Stimulated activated CD4-positive, alpha-beta T cell treated with anti-CD3 and anti-CD28 coated beads, Interleukin-12 subunit alpha, Interleukin-12 subunit beta, amount 100 ng/mL, for 48 hours (primary cell): ENCODE measurements at regions not wholly inside any gene's neighbourhood (a gene's known extent, or its start where the extent isn't known, plus 50 kb on each side); places are given as distances from the start of the nearest gene placed in this dataset.
"Not testable (repeated sequence)": the region's sequence is repeated elsewhere in the genome, so short reads cannot be mapped to it uniquely, and the experiment has no call there.

Experiments used
- DNase-seq, 3 donors: peaks; one replicate each; pipeline ENCODE4 v3.0.0-alpha.2; 2020; ENCODE audit warnings: low read depth in 2 of 3, low spot score in 1 of 3

- peak; percentile 13 to 38 (median 32) for DNase-seq
These were observed 234.9 kb upstream of the MCHR2 start for GRCh38 chr6:100228834-100229441.

DNA sequence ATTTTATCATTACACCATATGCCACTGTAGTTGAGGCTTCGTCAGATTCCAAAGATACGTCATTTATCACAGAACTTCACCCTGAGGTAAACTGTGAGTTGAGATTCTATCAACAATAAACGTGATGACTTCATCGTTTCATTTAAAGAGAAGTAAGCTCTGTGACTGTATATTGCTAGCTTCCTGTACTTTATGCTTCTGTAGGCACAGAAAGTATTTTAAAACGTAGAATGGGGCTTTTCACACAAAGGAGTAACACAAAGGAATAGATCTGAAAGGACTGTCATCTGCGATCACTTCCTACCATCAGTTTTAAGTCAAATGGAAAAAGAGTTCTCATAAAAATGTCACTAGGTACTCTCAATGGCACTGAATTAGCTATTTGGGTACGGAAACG is 234.4 kb upstream of the MCHR2 start:
- no peak for DNase-seq

- no peak for DNase-seq
These were observed 232.8 kb upstream of the MCHR2 start for GRCh38 chr6:100226811-100227210.

- not testable (repeated sequence) for DNase-seq
These were observed 229.9 kb upstream of the MCHR2 start for GRCh38 chr6:100223952-100224351.

GRCh38 chr6:100220543-100220942 is 226.5 kb upstream of the MCHR2 start:
- DNase-seq = no peak

DNA sequence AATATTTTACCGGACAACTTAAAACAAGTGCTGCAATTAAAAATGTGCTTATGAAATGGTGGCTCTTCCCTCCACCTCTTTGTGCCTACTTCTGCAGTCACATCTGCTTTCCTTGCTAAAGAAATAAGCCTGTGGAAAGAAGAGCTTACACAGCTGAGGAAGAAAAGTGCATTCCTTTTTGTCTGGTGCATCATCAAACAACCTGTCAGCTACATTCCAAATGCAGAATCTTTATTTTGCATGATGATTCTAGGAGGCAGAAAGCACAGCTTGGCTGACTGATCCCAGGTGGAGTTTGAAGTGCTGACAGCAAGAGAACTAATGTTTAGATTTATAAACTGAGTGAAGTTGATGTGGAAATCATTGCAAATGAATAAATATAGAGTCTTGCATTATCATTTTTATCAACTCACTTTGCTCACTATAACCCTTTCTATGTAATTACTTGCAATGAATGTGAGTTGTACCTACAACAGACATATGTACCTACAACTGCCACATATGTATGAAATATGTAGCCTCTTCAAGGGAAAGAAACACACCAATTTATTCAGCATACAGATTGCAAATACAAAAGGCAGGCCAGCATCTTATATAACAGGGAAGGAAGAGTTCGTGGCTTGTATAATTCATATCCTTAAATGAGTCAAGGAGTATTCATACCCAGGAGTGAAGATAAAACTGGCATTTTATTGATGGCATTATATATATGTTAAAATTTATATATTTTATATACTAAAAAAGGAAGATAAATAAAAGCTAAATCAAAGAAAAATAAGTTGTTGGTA is 223.4 kb upstream of the MCHR2 start:
- DNase-seq = no peak

GRCh38 chr6:100216760-100217159 is 222.7 kb upstream of the MCHR2 start:
- DNase-seq = no peak

GRCh38 chr6:100212131-100212530 is 218.1 kb upstream of the MCHR2 start:
- no peak for DNase-seq

DNA sequence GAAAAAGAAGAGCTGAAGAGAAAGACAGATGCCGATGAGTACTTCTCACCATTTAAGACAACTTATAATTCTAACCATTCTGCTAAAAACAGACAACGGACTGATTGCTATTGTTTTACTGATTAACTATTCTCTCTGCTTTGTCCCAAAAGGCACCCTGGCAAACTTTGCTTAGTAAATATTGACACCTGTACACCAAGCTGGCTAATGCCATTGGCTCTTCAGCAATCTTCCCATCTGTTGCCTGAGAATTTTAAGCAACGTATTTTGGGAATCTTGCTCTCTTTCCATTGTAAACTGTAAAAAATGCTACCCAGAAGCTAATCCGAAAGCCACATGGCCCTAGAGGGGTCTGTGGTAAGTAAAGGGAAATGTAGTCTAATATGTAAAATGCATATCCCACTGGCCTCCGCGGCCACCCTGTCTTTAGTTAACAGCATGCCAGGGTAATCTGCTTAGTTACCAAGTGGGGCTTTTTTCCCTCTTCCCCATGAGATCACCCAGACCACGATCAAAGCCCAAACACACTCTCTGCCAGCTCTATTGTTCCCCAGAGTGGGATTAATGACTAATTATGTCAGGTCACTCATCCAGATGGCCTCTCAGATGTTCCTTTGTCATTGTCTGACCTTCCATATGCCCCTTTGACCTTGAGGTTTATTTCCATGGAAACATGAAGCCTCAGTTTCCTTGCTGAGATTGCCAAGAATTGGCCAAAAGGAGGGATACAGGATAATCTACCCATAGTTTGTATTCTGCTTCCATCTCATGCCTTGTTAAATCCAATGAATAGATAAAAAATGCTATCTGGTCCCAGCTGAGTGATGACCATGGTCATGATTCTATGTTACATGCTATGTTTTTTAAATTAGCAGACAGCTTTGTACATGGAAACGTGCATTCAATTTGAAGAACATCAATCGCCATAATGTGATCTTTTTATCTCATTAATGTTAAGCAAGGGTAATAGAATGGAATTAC is 216.4 kb upstream of the MCHR2 start:
- DNase-seq = no peak

DNA sequence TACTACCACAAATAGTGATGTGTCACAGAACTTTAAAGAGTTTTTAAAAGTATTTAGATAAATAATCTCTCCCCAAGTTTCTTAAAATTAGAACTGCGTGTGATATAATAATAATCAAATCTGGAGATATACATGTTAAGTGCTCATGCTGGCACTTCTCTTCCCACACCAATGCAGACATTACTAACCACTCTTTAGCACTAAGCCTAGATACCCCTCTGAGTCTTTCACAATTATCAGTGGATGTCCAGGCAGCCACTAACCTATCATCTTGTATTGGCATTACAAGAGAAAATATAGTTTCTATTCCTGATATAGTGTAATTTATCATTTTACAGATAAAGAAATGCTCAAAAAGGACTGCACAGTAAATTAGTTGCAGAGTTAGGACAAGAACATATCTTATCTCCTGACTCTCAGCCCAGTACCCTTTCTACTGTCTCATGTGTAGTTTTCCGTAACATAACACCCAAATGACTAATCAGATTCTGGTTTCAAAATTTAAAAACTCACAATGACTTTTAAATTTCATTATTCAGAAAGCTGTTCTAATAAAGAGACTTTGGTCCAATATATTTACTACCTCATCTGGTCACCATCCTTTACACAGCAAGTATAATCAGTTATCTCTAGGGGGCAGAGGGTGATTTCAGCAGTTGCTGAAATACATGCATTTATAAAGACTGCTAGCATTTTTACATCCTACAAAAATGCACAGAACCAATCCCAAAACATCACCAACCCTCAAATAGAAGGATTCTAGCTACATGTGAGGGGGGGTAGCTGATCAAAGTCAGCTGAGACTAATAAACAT is 215.5 kb upstream of the MCHR2 start:
- DNase-seq = no peak

DNA sequence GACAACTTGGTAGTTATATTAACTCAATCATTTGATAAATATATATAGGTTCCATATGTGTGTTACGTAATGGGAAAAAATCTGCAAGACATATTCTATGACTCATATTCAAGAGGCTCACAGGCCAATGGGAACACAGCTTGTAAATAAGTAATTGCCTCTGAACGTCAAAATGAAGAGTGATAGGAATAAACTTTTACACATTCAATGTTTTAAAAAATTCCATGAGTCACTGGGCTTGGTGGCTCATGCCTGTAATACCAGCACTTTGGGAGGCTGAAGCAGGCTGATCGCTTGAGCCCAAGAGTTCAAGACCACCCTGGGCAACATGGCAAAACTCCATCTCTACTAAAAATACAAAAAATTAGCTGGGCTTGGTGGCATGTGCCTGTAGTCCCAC is 209.4 kb upstream of the MCHR2 start:
- DNase-seq = no peak

GRCh38 chr6:100202417-100203194 is 208.6 kb upstream of the MCHR2 start:
- no peak for DNase-seq

GRCh38 chr6:100196214-100196982 is 202.4 kb upstream of the MCHR2 start:
- not testable (repeated sequence) for DNase-seq

GRCh38 chr6:100195244-100195643 is 201.2 kb upstream of the MCHR2 start:
- not testable (repeated sequence) for DNase-seq

GRCh38 chr6:100194535-100194934 is 200.5 kb upstream of the MCHR2 start:
- DNase-seq = no peak

DNA sequence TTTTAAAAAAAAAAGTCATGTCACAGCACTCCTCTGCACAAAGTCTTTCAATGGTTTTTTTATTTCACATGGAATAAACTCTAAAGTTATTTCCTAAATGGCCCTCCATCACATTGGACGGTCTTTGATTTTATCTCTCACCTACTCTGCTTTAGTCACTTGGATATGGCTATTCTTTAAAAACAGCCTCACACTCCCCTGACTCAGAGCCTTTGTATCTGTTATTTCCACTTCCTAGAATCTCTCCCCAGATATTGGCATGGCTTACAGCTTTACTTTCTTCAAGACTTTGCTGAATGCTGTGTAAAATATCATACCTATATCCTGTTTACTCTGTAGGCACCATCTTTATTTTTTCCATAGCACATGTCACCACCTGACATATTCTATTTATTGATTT is 194.7 kb upstream of the MCHR2 start:
- DNase-seq = no peak

DNA sequence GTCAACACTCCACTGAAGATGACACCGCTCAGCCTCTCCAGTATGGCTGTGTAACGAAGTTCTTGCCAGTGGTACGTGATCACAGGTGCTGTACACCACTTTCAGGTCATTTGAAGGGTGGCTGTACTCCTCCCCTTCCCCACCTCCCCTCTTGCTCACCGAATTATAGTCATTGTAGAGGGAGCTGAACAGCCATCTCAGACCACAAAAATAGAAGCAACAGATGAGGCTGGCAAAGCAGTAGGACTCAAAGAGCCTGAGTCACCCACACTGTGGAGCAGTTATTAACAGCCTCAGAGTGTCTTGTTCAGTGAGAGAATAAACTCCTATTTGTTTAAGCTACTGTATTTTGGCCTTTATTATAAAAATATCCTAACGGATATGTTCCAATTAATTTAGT is 192.5 kb upstream of the MCHR2 start:
- DNase-seq = no peak

DNA sequence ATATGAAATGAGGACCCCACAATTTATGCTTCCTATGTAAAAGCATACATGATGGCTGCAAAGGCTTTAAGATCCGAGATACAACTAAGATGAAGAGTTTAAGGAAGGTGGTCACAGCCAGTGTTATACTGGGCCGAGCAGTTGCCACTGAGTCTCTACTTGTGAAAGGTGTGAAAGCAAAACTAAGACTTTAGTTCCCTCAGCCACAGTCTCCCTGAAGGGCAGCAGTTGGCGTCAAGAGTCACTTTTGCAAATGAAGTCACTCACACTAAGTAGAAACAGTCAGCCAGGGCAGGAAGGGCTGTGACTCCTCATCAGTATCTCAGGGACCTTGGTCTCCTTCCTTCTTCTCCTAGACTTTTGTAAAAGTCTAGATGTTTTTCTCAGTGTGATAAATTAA is 191.6 kb upstream of the MCHR2 start:
- DNase-seq = no peak

DNA sequence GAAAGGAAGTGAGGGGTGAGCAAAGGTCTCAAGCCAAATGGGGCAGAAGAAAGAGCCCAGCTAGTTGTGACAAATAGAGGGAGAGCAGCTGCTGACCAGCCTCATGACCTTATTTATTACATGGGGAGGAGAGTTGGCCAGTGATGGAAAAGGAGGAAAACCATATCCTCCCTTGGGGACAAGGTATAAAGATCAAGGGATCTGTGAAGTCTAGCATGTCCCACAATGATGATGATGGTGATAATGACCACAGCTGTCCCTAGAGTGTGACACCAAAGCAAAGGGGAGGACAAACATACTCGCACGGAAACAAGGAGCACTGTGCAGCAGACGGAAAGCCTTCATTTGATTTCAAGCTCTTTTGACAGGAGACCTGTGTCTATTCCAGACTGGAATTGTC is 190.4 kb upstream of the MCHR2 start:
- DNase-seq = no peak
